Epidermal melanocyte (primary cell): ENCODE measurements at regions not wholly inside any gene's neighbourhood (a gene's known extent, or its start where the extent isn't known, plus 50 kb on each side); places are given as distances from the start of the nearest gene placed in this dataset.
"Not testable (repeated sequence)": the region's sequence is repeated elsewhere in the genome, so short reads cannot be mapped to it uniquely, and the experiment has no call there.

Experiments used
- DNase-seq: peaks from one replicate; pipeline ENCODE4 v3.0.0; 2011; ENCODE audit warnings: low spot score; ENCODE audit not compliant: insufficient read length

GRCh38 chr21:19507682-19508260 is 1104.2 kb upstream of the TMPRSS15 start:
- DNase-seq: no peak

- DNase-seq: no peak
Measured at GRCh38 chr21:19508442-19508841, 1104.9 kb upstream of the TMPRSS15 start.

DNA sequence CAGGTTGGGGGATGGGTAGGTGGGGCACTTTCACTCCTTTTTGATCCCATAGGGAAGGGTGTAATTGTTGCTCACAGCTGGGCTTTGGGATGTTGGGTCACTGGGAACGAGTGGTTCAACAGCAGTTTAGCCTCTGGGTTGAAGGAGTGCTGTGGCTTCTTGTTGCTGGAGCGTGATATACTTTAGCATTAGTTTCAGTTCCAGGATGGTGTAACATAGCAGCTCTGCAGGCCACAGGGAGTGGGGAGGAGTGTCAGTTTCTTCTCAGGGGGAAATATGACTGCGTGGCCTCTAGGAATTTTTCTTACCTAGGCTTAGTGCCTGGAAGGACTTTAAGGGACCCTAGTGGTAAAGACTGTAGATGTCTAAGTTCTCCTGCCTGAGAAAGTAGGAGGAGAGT is 1105.3 kb upstream of the TMPRSS15 start:
- DNase-seq: no peak

- no peak for DNase-seq
Measured at GRCh38 chr21:19510057-19510456, 1106.5 kb upstream of the TMPRSS15 start.

DNA sequence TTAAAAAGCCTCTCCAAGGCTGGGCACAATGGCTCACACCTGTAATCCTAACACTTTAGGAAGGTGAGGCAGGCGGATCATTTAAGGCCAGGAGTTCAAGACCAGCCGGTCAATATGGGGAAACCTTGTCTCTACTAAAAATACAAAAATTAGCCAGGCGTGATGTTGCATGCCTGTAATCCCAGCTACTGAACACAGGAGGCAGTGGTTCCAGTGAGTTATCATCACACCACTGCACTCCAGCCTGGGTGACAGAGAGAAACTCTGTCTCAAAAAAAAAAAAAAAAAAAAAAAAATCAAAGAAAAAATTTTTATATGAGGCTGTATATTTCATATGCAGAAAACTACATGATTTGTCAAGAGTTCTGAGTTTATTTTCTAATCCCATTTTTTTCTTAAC is 1107.1 kb upstream of the TMPRSS15 start:
- DNase-seq: no peak

- no peak for DNase-seq
Measured at GRCh38 chr21:19522381-19522780, 1118.8 kb upstream of the TMPRSS15 start.

GRCh38 chr21:19523061-19523460 is 1119.5 kb upstream of the TMPRSS15 start:
- DNase-seq: no peak

GRCh38 chr21:19523746-19524145 is 1120.2 kb upstream of the TMPRSS15 start:
- DNase-seq: no peak

DNA sequence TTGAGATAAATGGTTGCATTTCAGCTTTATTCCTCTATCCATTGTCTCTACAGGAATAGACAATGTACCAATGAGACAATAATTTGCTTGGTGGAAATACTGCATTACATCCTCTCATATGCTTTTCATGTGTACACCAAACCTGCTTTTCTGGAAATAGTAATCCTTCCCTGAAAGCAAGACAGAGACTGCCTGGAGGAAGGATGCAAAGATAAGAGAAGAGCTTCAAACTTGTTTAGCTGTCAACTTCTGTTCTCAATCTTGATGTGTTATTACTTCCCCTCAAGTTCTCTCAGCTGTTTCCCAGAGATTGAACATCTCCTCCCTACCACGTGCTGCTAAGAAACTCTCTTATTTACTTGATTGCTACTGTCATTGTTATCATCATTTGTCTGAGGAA is 1125.4 kb upstream of the TMPRSS15 start:
- DNase-seq: no peak

DNA sequence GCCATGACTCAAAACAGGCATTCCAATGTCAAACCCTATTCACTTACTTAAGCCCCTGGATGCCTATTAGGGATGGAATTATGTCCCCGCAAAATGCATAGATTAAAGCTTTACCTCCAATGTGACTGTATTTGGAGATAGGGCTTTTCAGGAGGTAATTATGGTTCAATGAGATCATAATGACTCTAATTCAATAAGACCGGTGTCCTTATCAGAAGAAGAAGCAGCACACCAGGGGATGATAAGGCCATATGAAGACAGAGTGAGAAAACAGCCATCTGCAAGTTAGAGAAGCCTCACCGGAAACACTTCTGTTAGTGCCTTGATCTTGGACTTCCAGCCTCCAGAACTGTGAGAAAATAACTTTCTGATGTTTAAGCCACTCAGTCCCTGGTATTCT is 1131.8 kb upstream of the TMPRSS15 start:
- no peak for DNase-seq

GRCh38 chr21:19537116-19537515 is 1133.5 kb upstream of the TMPRSS15 start:
- no peak for DNase-seq

DNA sequence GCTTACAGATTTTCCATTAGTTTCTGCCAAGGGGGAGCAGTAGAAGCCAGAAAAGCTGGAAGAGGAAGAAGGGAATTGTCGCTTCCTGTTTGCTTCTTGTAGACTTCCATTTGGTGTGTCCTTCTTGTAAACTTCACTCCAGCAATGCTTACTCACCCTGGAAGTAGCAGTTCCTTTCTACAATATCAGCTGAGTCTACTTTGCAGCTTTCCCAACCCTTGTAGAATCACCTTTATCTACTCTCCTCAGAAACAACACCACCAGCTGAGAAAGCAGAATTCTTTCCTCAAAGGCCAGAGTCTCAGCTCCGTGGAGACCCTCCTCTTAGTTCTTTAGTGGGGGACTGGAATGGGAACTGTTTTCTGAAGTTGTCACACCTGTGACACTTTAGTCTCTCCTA is 1136.7 kb upstream of the TMPRSS15 start:
- no peak for DNase-seq

- DNase-seq: no peak
Measured at GRCh38 chr21:19541602-19542001, 1138.0 kb upstream of the TMPRSS15 start.

GRCh38 chr21:19544493-19544892 is 1140.9 kb upstream of the TMPRSS15 start:
- DNase-seq: not testable (repeated sequence)

- no peak for DNase-seq
Measured at GRCh38 chr21:19547951-19548840, 1144.6 kb upstream of the TMPRSS15 start.

GRCh38 chr21:19553919-19554615 is 1150.5 kb upstream of the TMPRSS15 start:
- DNase-seq: no peak

DNA sequence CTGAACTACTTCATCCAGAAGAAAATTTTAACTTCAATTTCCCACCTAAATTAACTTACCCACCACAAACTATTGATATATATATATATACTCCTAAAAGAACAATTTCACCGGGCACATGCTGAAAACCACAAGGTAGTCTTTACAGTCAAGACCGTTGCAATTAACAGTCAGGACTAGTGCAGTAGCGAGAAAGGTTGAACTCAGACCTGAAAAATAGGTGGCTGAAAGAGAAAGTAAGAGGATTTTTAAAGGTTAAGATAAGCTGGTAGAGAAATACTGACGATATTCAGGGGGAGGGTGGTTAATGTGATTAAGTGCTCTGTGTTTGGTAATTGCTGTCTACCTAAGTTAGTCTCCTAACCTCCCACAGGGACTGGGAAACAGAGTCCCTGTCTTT is 1153.5 kb upstream of the TMPRSS15 start:
- no peak for DNase-seq

GRCh38 chr21:19557488-19557887 is 1153.9 kb upstream of the TMPRSS15 start:
- no peak for DNase-seq

DNA sequence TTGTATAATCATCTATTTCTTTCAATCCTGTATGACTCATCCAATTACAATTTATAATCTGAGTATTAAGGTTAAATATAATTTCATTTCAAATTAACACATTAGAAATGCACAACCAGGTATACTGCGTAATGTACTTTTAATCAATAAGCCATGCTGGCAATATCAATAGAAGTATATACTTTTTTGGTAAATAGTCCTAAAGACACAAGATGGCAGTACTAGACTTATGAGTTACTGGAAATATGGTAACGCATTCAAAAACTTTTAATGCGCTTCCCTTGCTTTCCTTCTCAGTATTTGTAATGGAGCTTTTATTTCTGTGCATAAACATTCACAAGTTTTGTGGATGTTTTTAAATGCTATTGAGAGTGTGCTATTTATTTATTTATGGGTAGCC is 1162.0 kb upstream of the TMPRSS15 start:
- no peak for DNase-seq

- DNase-seq: no peak
Measured at GRCh38 chr21:19566975-19567374, 1163.4 kb upstream of the TMPRSS15 start.

DNA sequence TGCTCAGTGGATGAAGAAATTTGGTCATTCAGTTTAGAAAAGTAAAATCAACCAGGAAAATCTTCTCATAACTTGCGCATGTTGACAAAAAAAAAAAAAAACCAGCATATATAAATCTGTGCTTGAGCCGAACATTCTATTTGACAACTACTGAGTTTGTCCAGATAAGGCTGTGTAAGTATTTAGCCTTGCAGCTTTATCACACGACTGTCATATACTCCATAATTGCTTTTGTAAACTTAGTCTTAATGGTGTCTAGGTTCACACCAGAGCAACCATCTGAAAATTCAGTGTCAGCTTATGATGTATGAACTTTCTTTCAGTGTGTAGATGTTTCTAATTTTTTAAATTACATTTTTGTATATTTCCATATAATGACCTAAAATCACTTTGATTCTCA is 1173.8 kb upstream of the TMPRSS15 start:
- no peak for DNase-seq

DNA sequence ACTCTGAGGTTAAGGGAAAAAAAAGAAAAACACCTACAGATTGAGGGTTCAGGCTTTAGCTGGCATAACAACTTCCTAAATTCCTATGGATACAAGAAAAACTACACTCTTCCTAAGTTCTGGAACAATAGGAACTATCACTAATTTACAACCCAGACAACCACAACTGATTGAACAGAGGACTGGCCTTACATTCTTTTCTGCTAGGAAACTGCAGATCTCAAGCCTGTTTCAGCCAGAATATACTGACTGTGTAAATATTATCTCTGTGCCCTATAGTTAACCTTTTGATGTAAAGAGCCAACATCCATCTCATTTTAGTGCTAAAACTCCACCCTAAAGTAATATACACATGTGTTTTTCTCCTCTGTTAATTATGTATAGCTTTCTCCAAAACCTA is 1186.5 kb upstream of the TMPRSS15 start:
- DNase-seq: no peak
